GM21528 (cell line): ENCODE measurements at regions not wholly inside any gene's neighbourhood (a gene's known extent, or its start where the extent isn't known, plus 50 kb on each side); places are given as distances from the start of the nearest gene placed in this dataset.
"Not testable (repeated sequence)": the region's sequence is repeated elsewhere in the genome, so short reads cannot be mapped to it uniquely, and the experiment has no call there.

Experiments used
- ATAC-seq: cut with Tn5 transposase; IDR thresholded peaks from one replicate; pipeline ENCODE4 v1.9.1; 2021; ENCODE audit warnings: mild to moderate bottlenecking, moderate library complexity; ENCODE audit not compliant: unreplicated experiment, low FRiP score

DNA sequence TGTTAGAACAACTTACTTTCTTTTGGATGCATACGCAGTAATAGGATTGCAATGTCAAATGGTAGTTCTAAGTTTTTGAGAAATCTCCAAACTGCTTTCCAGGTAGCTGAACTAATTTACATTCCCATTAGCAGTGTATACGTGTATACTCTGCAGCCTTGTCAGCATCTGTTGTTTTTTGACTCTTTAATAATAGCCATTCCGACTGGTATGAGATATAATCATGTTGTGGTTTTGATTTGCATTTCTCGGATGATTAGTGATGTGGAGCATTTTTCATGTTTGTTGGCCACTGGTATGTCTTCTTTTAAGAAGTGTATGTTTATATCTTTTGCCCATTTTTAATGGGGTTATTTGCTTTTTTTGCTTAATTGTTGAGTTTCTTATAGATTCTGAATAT lies 76.9 kb upstream of the HNRNPA1L2 start:
- peak; percentile 85 for ATAC-seq

DNA sequence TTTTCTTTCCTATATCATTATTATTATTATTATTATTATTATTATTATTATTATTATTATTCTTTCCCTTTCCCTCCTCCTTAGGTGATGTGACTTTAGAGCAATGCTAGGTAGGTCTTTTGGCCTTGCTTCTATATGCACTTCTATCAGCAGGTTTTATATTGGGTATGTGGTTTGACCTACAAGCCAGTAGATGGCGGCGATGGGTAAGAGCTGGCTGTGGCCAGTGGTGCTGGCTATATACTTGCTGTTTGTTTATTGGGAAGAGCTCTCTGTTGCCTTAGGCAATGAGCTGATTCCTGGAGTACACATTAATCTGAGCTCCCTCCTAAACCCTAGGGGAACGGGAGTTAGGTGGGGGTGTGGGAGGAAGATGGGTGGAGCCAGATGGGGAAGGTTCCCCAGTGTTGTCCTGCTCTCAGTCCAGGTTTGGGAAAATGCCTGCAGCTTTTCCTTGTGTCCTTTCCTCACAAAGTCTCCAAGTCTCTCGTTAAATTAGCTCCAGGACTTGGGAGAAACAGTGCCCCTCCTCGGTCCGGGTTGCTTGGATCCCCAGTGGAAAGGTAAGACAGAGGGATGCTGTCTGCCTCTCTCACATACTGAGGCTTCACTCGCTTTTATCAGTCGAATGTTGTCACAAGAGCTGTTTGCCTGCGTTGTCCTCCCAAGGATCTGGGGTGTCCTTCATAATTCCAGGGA lies 72.2 kb upstream of the HNRNPA1L2 start:
- peak; percentile 65 for ATAC-seq

DNA sequence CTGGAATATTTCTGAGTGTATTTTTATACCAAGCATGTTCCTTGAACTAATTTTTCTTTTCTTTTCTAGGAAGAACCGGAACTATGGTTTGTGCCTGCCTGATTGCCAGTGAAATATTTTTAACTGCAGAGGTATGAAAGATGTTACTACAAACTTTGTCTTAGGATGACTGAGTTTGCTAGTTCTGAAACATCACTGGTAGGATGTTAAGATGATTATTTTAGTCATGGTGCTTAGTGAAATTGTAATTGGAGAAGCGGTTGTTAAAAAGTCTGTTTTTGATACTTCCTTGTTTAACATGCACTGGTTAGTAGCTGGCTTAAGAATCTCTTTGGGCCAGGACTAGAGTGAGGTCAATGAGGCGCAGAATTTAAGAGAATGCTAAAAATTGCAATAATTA lies 71.1 kb upstream of the HNRNPA1L2 start:
- ATAC-seq, result not testable (repeated sequence)

DNA sequence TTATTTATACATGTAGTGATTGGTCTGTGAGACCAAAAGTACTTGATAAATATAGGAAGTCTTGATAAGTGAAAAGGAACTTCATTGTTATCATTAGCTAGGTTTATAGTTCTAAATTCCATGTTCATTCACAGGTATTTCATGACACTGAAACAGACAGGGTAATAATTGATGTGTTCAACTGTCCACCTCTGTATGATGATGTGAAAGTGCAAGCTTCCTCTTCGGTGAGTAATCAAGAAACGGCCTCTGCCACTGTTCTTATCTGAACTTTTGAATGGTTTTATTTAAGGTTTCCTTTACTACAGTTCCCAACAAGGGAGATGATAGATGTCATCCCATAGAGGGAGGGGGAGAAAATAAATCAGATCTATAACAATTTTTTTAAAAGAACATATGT lies 59.3 kb upstream of the HNRNPA1L2 start:
- ATAC-seq, result peak; percentile 74
